ENCODE measurements at regions not wholly inside any gene's neighbourhood (a gene's known extent, or its start where the extent isn't known, plus 50 kb on each side); places are given as distances from the start of the nearest gene placed in this dataset.

GRCh38 chr16:86632206-86632605, 53.9 kb downstream of the FOXL1 start:
- no peaks in the 10 kb centered on the region for H3K36me3 Mint-ChIP-seq (ENCODE audit: low read depth)
- H3K4me1 Mint-ChIP-seq = peaks cover 2% of the 10 kb centered on the region
- Histone ChIP-seq H3K36me3 (ENCODE audit: control insufficient read depth, insufficient read depth, low read length) (no peaks in the 10 kb centered on the region), H3K9ac (ENCODE audit: extremely low read depth, low read length, poor library complexity, severe bottlenecking) (no peak overlapping the region), H3K4me1 (ENCODE audit: control insufficient read depth, insufficient read depth, low read length) (no peaks in the 10 kb centered on the region), H3K27ac (ENCODE audit: low read depth, low read length) (no peak overlapping the region), H3K27me3 (ENCODE audit: control insufficient read depth, insufficient read depth, low read length, poor library complexity, severe bottlenecking) (no peaks in the 10 kb centered on the region), H3K9me3 (ENCODE audit: control insufficient read depth, low read length) (no peaks in the 10 kb centered on the region), H3K4me3 (ENCODE audit: low read length) (no peak overlapping the region)
- no peaks in the 10 kb centered on the region for H3K9me3 Mint-ChIP-seq
- no peak overlapping the region for H3K27ac Mint-ChIP-seq
- no peak overlapping the region for H3K4me3 Mint-ChIP-seq
- TF ChIP-seq CTCF (conservative IDR thresholded peaks at IDR 0.05) = no peak
- H3K27me3 Mint-ChIP-seq (ENCODE audit: insufficient read depth) = peaks cover 9% of the 10 kb centered on the region
- 93 to 94% methylated on average over 13 to 16 of the region's 16 CpGs for WGBS, 2 experiments (ENCODE audit: insufficient coverage in 1 of 2, insufficient read length in 1 of 2)
- DNase-seq = no peak

GRCh38 chr16:86632944-86633343, 54.6 kb downstream of the FOXL1 start:
- Histone ChIP-seq H3K9ac (ENCODE audit: extremely low read depth, low read length, poor library complexity, severe bottlenecking) (no peak overlapping the region), H3K27ac (ENCODE audit: low read depth, low read length) (no peak overlapping the region), H3K9me3 (ENCODE audit: control insufficient read depth, low read length) (no peaks in the 10 kb centered on the region), H3K36me3 (ENCODE audit: control insufficient read depth, insufficient read depth, low read length) (no peaks in the 10 kb centered on the region), H3K4me3 (ENCODE audit: low read length) (no peak overlapping the region), H3K4me1 (ENCODE audit: control insufficient read depth, insufficient read depth, low read length) (no peaks in the 10 kb centered on the region), H3K27me3 (ENCODE audit: control insufficient read depth, insufficient read depth, low read length, poor library complexity, severe bottlenecking) (no peaks in the 10 kb centered on the region)
- Mint-ChIP-seq H3K4me1 (peaks cover 8% of the 10 kb centered on the region), H3K36me3 (ENCODE audit: low read depth) (no peaks in the 10 kb centered on the region), H3K9me3 (no peaks in the 10 kb centered on the region), H3K27me3 (ENCODE audit: insufficient read depth) (peaks cover 9% of the 10 kb centered on the region), H3K4me3 (no peak overlapping the region), H3K27ac (no peak overlapping the region)
- DNase-seq = no peak
- 94 to 95% methylated on average over 4 to 5 of the region's 8 CpGs for WGBS, 2 experiments (ENCODE audit: insufficient coverage in 1 of 2, insufficient read length in 1 of 2)
- TF ChIP-seq CTCF (conservative IDR thresholded peaks at IDR 0.05) = no peak

- Histone ChIP-seq H3K27ac (ENCODE audit: low read depth, low read length) (no peak overlapping the region), H3K36me3 (ENCODE audit: control insufficient read depth, insufficient read depth, low read length) (no peaks in the 10 kb centered on the region), H3K27me3 (ENCODE audit: control insufficient read depth, insufficient read depth, low read length, poor library complexity, severe bottlenecking) (no peaks in the 10 kb centered on the region), H3K9ac (ENCODE audit: extremely low read depth, low read length, poor library complexity, severe bottlenecking) (no peak overlapping the region), H3K4me1 (ENCODE audit: control insufficient read depth, insufficient read depth, low read length) (no peaks in the 10 kb centered on the region), H3K4me3 (ENCODE audit: low read length) (no peak overlapping the region), H3K9me3 (ENCODE audit: control insufficient read depth, low read length) (no peaks in the 10 kb centered on the region)
- Mint-ChIP-seq H3K36me3 (ENCODE audit: low read depth) (no peaks in the 10 kb centered on the region), H3K9me3 (no peaks in the 10 kb centered on the region), H3K4me3 (no peak overlapping the region), H3K27ac (no peak overlapping the region), H3K4me1 (peaks cover 12% of the 10 kb centered on the region), H3K27me3 (ENCODE audit: insufficient read depth) (peaks cover 9% of the 10 kb centered on the region)
- DNase-seq = no peak
- 80 to 100% methylated on average over 1 of the region's 1 CpG for WGBS, 2 experiments (ENCODE audit: insufficient coverage in 1 of 2, insufficient read length in 1 of 2)
- no peak for TF ChIP-seq CTCF (conservative IDR thresholded peaks at IDR 0.05)
These were observed 55.9 kb downstream of the FOXL1 start for GRCh38 chr16:86634292-86634691.

Measured in endodermal cell (in vitro differentiated cells).